Panc1 (cell line): ENCODE measurements at regions not wholly inside any gene's neighbourhood (a gene's known extent, or its start where the extent isn't known, plus 50 kb on each side); places are given as distances from the start of the nearest gene placed in this dataset.

Source experiments
- ATAC-seq: fragments of 200-7000 bp; cut with Tn5 transposase; 2 replicates; pipeline ENCODE4 v1.9.1; 2020; ENCODE audit warnings: mild to moderate bottlenecking, moderate library complexity
- BruUV-seq: library from RNA; stranded (reverse); fragments of 400-500 nt; replicated peaks from 2 replicates; lab custom pipeline; 2021; lab: Mats Ljungman, UMichigan
- CTCF ChIA-PET: fragments of 300-600 bp; sonication (Branson Sonifier 250); formaldehyde crosslinking; loops from one replicate; lab custom pipeline; 2022; ENCODE audit warnings: antibody characterized with exemption; lab: Charles Lee
- POLR2A ChIA-PET: fragments of 300-600 bp; sonication (Branson Sonifier 250); formaldehyde crosslinking; loops from one replicate; lab custom pipeline; 2022; ENCODE audit warnings: antibody characterized with exemption; lab: Charles Lee
- DNase-seq: peaks from one replicate; pipeline ENCODE4 v3.0.0-alpha.2; 2010; ENCODE audit warnings: low read depth, low spot score
- H3K27ac ChIP-seq: 2 replicates; pipeline ENCODE4 v1.5.1; 2011; ENCODE audit warnings: mild to moderate bottlenecking, low read length, inconsistent platforms
- H3K27me3 ChIP-seq: fragments of 200-500 bp; sonication (Bioruptor generic); 2 replicates; pipeline ENCODE4 v1.6.0; 2014; ENCODE audit warnings: low read length, inconsistent platforms; ENCODE audit not compliant: control insufficient read depth, insufficient read depth
- H3K36me3 ChIP-seq: fragments of 200-500 bp; sonication (Bioruptor generic); 2 replicates; pipeline ENCODE4 v1.5.1; 2014; ENCODE audit warnings: inconsistent platforms, mild to moderate bottlenecking, low read length, moderate library complexity; ENCODE audit not compliant: control insufficient read depth, insufficient read depth
- H3K4me1 ChIP-seq: 2 replicates; pipeline ENCODE4 v1.5.1; 2011; ENCODE audit warnings: inconsistent platforms, mild to moderate bottlenecking, low read length, moderate library complexity; ENCODE audit not compliant: control insufficient read depth, insufficient read depth
- H3K4me3 ChIP-seq, 2 experiments: 2 replicates each; pipeline ENCODE4 v1.5.1; 2011 to 2012; ENCODE audit warnings: low read depth in 2 of 2, low read length in 2 of 2, mild to moderate bottlenecking in 2 of 2, inconsistent platforms in 1 of 2, moderate library complexity in 1 of 2
- H3K9me3 ChIP-seq: fragments of 200-500 bp; sonication (Bioruptor generic); 2 replicates; pipeline ENCODE4 v1.5.1; 2014; ENCODE audit warnings: low read depth, mild to moderate bottlenecking, inconsistent platforms, low read length, moderate library complexity; ENCODE audit not compliant: control insufficient read depth, insufficient read depth
- POLR2AphosphoS5 ChIP-seq: IDR thresholded peaks from 2 replicates; pipeline ENCODE4 v1.6.1; 2012; ENCODE audit warnings: mild to moderate bottlenecking, low read depth, low read length, moderate library complexity
- REST ChIP-seq, 2 experiments: IDR thresholded peaks; 2 replicates each; pipeline ENCODE4 v1.6.1; 2011 to 2012; ENCODE audit warnings: low read depth in 2 of 2, control low read depth in 1 of 2, low read length in 1 of 2, mild to moderate bottlenecking in 1 of 2, moderate library complexity in 1 of 2; ENCODE audit not compliant: insufficient read depth in 1 of 2
- SIN3A ChIP-seq: IDR thresholded peaks from 2 replicates; pipeline ENCODE4 v1.6.1; 2012; ENCODE audit warnings: low read depth, mild to moderate bottlenecking, low read length, moderate library complexity, borderline replicate concordance; ENCODE audit not compliant: insufficient read depth
- TCF7L2 ChIP-seq: IDR thresholded peaks from 2 replicates; pipeline ENCODE4 v1.6.1; 2011; ENCODE audit warnings: mild to moderate bottlenecking, low read depth, low read length, inconsistent platforms
- in situ Hi-C: cut with HindIII; loops from 2 replicates; pipeline ENCODE4 v1.10.0; 2016; ENCODE audit warnings: low sequenced_read_pairs, low pct_unique_long_range_greater_than_20kb
- intact Hi-C: fragments of 100-400 bp; cut with micrococcal nuclease; formaldehyde crosslinking; loops from one replicate; pipeline ENCODE4 v1.10.0; 2022; ENCODE audit not compliant: unreplicated experiment
- TF ChIP-seq, protein P1 (sequence below): fragments of 450-650 bp; IDR thresholded peaks from 2 replicates; pipeline ENCODE4 v1.5.1; 2017; ENCODE audit warnings: mild to moderate bottlenecking

DNA sequence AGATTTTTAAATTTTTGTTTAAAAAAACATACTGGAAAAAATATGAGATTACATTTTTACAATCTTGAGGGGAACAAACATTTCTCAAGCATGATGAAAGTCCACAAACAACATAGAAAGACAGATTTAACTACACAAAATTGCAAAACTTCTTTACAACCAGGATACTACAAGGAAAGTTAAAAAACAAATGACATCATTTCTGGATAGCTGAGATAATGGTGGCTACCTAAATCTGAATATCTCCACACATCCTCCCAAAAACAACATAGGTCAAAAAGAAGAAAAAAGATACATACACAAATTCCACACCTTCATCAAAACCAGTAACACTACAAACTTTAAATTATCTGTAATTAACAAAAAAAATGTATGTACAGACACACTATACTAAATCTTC lies 120.8 kb upstream of the TNPO1 start:
- ChIA-PET CTCF (no interaction called here), POLR2A (no interaction called here)
- Histone ChIP-seq H3K9me3 (no peaks in the 10 kb centered on the region), H3K4me3 (no peak overlapping the region), H3K36me3 (no peaks in the 10 kb centered on the region), H3K27ac (no peak overlapping the region), H3K4me1 (no peaks in the 10 kb centered on the region), H3K27me3 (peaks cover 8% of the 10 kb centered on the region; the same call in 1 of the 2 replicates)
- no peak for TF ChIP-seq SIN3A
- TF ChIP-seq, protein P1, sequence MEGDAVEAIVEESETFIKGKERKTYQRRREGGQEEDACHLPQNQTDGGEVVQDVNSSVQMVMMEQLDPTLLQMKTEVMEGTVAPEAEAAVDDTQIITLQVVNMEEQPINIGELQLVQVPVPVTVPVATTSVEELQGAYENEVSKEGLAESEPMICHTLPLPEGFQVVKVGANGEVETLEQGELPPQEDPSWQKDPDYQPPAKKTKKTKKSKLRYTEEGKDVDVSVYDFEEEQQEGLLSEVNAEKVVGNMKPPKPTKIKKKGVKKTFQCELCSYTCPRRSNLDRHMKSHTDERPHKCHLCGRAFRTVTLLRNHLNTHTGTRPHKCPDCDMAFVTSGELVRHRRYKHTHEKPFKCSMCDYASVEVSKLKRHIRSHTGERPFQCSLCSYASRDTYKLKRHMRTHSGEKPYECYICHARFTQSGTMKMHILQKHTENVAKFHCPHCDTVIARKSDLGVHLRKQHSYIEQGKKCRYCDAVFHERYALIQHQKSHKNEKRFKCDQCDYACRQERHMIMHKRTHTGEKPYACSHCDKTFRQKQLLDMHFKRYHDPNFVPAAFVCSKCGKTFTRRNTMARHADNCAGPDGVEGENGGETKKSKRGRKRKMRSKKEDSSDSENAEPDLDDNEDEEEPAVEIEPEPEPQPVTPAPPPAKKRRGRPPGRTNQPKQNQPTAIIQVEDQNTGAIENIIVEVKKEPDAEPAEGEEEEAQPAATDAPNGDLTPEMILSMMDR = no peak
- no peak for TF ChIP-seq REST (IDR thresholded peaks at IDR 0.05; ENCODE audit: insufficient read depth in 1 of 2, low read depth in 2 of 2, low read length in 1 of 2)
- TF ChIP-seq POLR2AphosphoS5 = no peak
- no peak for TF ChIP-seq TCF7L2
- intact Hi-C loops = no loop called here
- ATAC-seq (no peak), DNase-seq (no peak)
- BruUV-seq = no TSS peak
- in situ Hi-C loops = no loop called here

DNA sequence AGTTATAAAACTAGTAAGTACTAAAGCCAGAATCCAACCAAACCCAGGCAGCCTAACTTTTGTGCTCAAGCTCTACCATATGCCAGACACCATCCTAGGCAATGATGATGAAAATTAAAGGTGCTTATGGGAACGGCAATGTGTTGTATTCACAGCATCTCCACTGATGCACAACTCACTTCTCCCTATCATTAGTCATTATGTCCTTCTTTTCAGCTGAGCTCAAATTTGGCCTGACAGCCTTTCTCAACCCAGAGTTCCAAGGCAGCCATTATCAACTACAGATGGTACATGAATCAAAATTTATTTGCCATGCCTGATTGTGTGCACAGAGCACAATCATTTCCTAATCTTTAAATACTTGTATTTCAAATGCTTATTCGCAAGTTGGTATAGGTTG lies 121.6 kb upstream of the TNPO1 start:
- no peaks in the 10 kb centered on the region for H3K36me3 ChIP-seq
- no peaks in the 10 kb centered on the region for H3K9me3 ChIP-seq
- DNase-seq (no peak), ATAC-seq (no peak)
- H3K27me3 ChIP-seq = peaks cover 8% of the 10 kb centered on the region; the same call in 1 of the 2 replicates
- BruUV-seq = no TSS peak
- TF ChIP-seq, protein P1 = no peak
- TF ChIP-seq TCF7L2 (no peak), REST (IDR thresholded peaks at IDR 0.05; ENCODE audit: insufficient read depth in 1 of 2, low read depth in 2 of 2, low read length in 1 of 2) (no peak), POLR2AphosphoS5 (no peak), SIN3A (no peak)
- H3K4me3 ChIP-seq = no peak overlapping the region
- intact Hi-C loops (no loop called here), in situ Hi-C loops (no loop called here)
- H3K27ac ChIP-seq = no peak overlapping the region
- POLR2A ChIA-PET = no interaction called here
- no peaks in the 10 kb centered on the region for H3K4me1 ChIP-seq
- CTCF ChIA-PET = no interaction called here
